Ishikawa (cell line): ENCODE measurements at regions not wholly inside any gene's neighbourhood (a gene's known extent, or its start where the extent isn't known, plus 50 kb on each side); places are given as distances from the start of the nearest gene placed in this dataset.

Experiments used
- CEBPB ChIP-seq: IDR thresholded peaks from 2 replicates; pipeline ENCODE4 v1.6.1; 2012
- EP300 ChIP-seq: IDR thresholded peaks from 2 replicates; pipeline ENCODE4 v1.6.1; 2012; ENCODE audit warnings: borderline replicate concordance
- FOXM1 ChIP-seq: IDR thresholded peaks from 2 replicates; pipeline ENCODE4 v1.6.1; 2012; ENCODE audit warnings: low read depth, borderline replicate concordance
- MAX ChIP-seq: IDR thresholded peaks from 2 replicates; pipeline ENCODE4 v1.6.1; 2012
- NFIC ChIP-seq: IDR thresholded peaks from 2 replicates; pipeline ENCODE4 v1.6.1; 2012
- RAD21 ChIP-seq: IDR thresholded peaks from 2 replicates; pipeline ENCODE4 v1.6.1; 2012; ENCODE audit warnings: low read depth
- REST ChIP-seq: IDR thresholded peaks from 2 replicates; pipeline ENCODE4 v1.6.1; 2012; ENCODE audit warnings: low read depth, mild to moderate bottlenecking
- TAF1 ChIP-seq: IDR thresholded peaks from 2 replicates; pipeline ENCODE4 v1.6.1; 2012; ENCODE audit warnings: low read depth, mild to moderate bottlenecking
- TCF12 ChIP-seq: IDR thresholded peaks from 2 replicates; pipeline ENCODE4 v1.6.1; 2012; ENCODE audit warnings: low read depth
- TEAD4 ChIP-seq: IDR thresholded peaks from 2 replicates; pipeline ENCODE4 v1.6.1; 2012
- USF1 ChIP-seq: IDR thresholded peaks from 2 replicates; pipeline ENCODE4 v1.6.1; 2012

GRCh38 chr2:181120625-181121024 lies 140.2 kb downstream of the UBE2E3 start:
- TF ChIP-seq RAD21 (no peak), MAX (no peak), EP300 (no peak), REST (no peak), FOXM1 (no peak), NFIC (no peak), CEBPB (no peak), TCF12 (no peak), TEAD4 (no peak), TAF1 (no peak), USF1 (no peak)
